Uterus (tissue), 3 donors: ENCODE measurements at regions not wholly inside any gene's neighbourhood (a gene's known extent, or its start where the extent isn't known, plus 50 kb on each side); places are given as distances from the start of the nearest gene placed in this dataset.

Experiments
- DNase-seq, 2 donors: peaks; one replicate each; pipeline ENCODE4 v3.0.0-alpha.2; 2019 to 2020
- H3K27ac ChIP-seq, 2 donors: fragments of 200-600 bp; sonication (generic); 1 replicate in 1 of 2; 2 replicates in 1 of 2; pipeline ENCODE4 v1.5.1; 2016 to 2018
- H3K27me3 ChIP-seq, 2 donors: fragments of 200-600 bp; sonication (generic); one replicate each; pipeline ENCODE4 v1.5.1; 2018 to 2019; ENCODE audit warnings: control low read depth in 1 of 2
- H3K36me3 ChIP-seq, 2 donors: fragments of 200-600 bp; sonication (generic); one replicate each; pipeline ENCODE4 v1.5.1; 2019; ENCODE audit warnings: control low read depth in 1 of 2
- H3K4me1 ChIP-seq, 2 donors: fragments of 200-600 bp; sonication (generic); one replicate each; pipeline ENCODE4 v1.5.1; 2018 to 2019; ENCODE audit warnings: control low read depth in 1 of 2
- H3K4me3 ChIP-seq, 2 donors: fragments of 200-600 bp; sonication (generic); 1 replicate in 1 of 2; 2 replicates in 1 of 2; pipeline ENCODE4 v1.5.1; 2018 to 2019; ENCODE audit warnings: mild to moderate bottlenecking in 1 of 2
- H3K9me3 ChIP-seq, 2 donors: fragments of 200-600 bp; sonication (generic); one replicate each; pipeline ENCODE4 v1.5.1; 2019; ENCODE audit warnings: control low read depth in 1 of 2
- POLR2A ChIP-seq, 2 donors: fragments of 450-650 bp; IDR thresholded peaks; one replicate each; pipeline ENCODE4 v1.6.1; 2016; ENCODE audit warnings: antibody characterized with exemption in 2 of 2, mild to moderate bottlenecking in 1 of 2, moderate library complexity in 1 of 2
- intact Hi-C: fragments of 100-400 bp; cut with DNase I; formaldehyde crosslinking; loops from one replicate; pipeline ENCODE4 v1.15.1; 2023; ENCODE audit warnings: low total_unique reads
- TF ChIP-seq, protein P1 (sequence below), 4 experiments: fragments of 200-600 bp in 2 of 4; fragments of 450-650 bp in 2 of 4; sonication (generic) in 2 of 4; IDR thresholded peaks; one replicate each; pipeline ENCODE4 v1.5.1; 2016 to 2019; ENCODE audit warnings: antibody characterized with exemption in 4 of 4, mild to moderate bottlenecking in 2 of 4, moderate library complexity in 1 of 4
- donor health status: DM: yes; HTN: yes; CAD: no.

DNA sequence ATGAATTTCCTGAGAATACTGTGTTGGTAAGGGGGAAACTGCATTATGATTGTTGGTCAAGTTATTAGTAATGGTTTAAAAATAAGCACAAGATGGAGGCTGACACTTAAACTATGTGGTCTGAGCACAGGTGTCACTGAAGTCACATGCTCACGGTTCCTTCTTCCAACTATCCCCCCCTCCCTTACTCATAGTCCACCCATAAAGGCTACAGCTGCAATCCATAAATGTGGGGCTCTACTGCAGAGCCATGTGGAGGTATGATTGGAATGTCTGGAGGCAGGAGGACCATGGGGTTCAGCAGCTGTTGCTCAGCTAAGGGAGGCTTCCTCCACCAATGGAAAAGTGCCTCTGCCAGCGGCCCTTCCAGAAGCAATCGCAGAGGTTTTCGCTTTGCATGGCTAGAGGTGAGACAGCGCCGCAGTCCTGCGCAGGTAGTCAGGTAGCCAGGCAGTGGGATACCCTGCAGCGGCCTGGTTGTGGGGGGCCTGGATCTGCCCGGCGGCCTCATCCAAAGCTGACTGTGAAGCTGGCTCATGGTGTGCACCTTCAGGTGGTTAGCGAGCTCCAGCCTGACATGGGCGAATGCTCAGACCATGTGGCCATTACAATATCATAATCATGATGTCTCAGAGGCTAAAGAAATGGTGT is 249.6 kb downstream of the DCDC2C start:
- TF ChIP-seq POLR2A (IDR thresholded peaks at IDR 0.05) = no peak
- TF ChIP-seq, protein P1, sequence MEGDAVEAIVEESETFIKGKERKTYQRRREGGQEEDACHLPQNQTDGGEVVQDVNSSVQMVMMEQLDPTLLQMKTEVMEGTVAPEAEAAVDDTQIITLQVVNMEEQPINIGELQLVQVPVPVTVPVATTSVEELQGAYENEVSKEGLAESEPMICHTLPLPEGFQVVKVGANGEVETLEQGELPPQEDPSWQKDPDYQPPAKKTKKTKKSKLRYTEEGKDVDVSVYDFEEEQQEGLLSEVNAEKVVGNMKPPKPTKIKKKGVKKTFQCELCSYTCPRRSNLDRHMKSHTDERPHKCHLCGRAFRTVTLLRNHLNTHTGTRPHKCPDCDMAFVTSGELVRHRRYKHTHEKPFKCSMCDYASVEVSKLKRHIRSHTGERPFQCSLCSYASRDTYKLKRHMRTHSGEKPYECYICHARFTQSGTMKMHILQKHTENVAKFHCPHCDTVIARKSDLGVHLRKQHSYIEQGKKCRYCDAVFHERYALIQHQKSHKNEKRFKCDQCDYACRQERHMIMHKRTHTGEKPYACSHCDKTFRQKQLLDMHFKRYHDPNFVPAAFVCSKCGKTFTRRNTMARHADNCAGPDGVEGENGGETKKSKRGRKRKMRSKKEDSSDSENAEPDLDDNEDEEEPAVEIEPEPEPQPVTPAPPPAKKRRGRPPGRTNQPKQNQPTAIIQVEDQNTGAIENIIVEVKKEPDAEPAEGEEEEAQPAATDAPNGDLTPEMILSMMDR (IDR thresholded peaks at IDR 0.05) = no peak
- no peaks in the 10 kb centered on the region for H3K9me3 ChIP-seq
- intact Hi-C loops = no loop called here
- H3K27me3 ChIP-seq = no peaks in the 10 kb centered on the region
- no peaks in the 10 kb centered on the region for H3K36me3 ChIP-seq
- no peak overlapping the region for H3K4me3 ChIP-seq
- H3K4me1 ChIP-seq = no peaks in the 10 kb centered on the region
- H3K27ac ChIP-seq = no peak overlapping the region
- no peak for DNase-seq

DNA sequence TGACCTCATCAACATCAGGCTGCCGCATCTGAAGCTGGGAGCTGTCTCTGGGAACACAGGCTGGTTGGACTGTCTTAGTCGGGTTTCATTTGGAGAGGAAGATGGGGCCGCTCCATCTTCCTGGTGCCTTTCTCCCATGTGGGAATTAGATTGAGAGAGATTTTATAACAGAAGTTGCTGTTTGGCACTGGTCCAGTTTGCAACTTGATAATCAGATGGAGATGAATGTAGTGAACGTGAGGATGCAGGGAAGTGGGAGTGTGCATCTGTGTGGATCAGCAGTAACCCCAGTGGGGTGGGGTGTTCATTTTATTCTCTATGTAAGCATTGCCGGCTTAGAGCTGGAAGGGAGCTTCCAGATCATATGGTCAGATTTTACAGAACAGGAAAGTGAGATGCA is 250.9 kb downstream of the DCDC2C start:
- no peak for DNase-seq
- Histone ChIP-seq H3K4me3 (no peak overlapping the region), H3K27ac (no peak overlapping the region), H3K4me1 (no peaks in the 10 kb centered on the region), H3K9me3 (no peaks in the 10 kb centered on the region), H3K27me3 (no peaks in the 10 kb centered on the region), H3K36me3 (no peaks in the 10 kb centered on the region)
- TF ChIP-seq POLR2A (IDR thresholded peaks at IDR 0.05) = no peak
- TF ChIP-seq, protein P1 (IDR thresholded peaks at IDR 0.05) = no peak
- intact Hi-C loops = no loop called here

DNA sequence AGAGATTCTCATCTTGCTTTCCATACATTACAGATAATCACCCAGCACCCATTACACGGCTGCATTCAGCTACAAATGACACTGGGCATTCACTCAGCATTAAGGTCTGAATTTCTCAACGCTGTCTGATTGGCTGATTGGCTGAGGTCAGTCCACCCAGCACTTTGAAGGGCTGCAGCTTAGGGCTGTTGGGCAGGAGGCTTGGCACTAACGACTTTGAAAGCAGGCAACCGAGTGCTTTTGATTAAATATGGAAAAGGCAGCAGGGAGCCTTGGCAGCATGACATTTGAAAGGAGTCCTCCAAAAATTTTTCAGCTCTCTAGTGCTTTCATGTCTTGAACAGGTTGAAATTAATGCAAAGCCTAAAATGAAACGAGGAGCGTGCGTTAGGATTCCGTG is 253.0 kb downstream of the DCDC2C start:
- DNase-seq = no peak
- no peaks in the 10 kb centered on the region for H3K9me3 ChIP-seq
- no peak overlapping the region for H3K27ac ChIP-seq
- no peaks in the 10 kb centered on the region for H3K4me1 ChIP-seq
- H3K27me3 ChIP-seq = no peaks in the 10 kb centered on the region
- TF ChIP-seq, protein P1 (IDR thresholded peaks at IDR 0.05) = no peak
- no peak for TF ChIP-seq POLR2A (IDR thresholded peaks at IDR 0.05)
- no peak overlapping the region for H3K4me3 ChIP-seq
- no peaks in the 10 kb centered on the region for H3K36me3 ChIP-seq
- intact Hi-C loops = no loop called here

DNA sequence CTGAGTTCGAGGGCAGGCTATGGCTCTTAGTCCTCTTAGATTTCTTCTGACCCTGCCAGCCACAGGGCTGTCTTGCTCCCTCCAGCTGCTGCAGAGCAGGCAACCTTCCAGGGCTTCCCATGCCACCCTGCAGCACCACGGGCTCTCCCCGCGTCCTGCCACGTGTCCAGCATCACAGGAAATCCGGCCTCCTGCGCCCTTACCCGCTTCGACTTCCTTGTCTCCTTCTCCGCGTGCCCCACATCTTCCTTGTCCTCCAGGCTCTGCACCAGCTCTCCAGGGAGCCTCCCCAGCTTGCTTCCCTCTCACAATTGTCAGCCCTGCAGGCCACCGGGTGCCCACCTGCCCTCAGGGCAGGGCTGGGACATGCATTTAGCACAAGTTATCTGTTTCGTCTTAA is 253.5 kb downstream of the DCDC2C start:
- Histone ChIP-seq H3K9me3 (no peaks in the 10 kb centered on the region), H3K36me3 (no peaks in the 10 kb centered on the region), H3K4me3 (no peak overlapping the region), H3K27me3 (no peaks in the 10 kb centered on the region), H3K4me1 (no peaks in the 10 kb centered on the region), H3K27ac (no peak overlapping the region)
- intact Hi-C loops = no loop called here
- no peak for DNase-seq
- TF ChIP-seq POLR2A (IDR thresholded peaks at IDR 0.05) = no peak
- TF ChIP-seq, protein P1 (IDR thresholded peaks at IDR 0.05) = no peak

DNA sequence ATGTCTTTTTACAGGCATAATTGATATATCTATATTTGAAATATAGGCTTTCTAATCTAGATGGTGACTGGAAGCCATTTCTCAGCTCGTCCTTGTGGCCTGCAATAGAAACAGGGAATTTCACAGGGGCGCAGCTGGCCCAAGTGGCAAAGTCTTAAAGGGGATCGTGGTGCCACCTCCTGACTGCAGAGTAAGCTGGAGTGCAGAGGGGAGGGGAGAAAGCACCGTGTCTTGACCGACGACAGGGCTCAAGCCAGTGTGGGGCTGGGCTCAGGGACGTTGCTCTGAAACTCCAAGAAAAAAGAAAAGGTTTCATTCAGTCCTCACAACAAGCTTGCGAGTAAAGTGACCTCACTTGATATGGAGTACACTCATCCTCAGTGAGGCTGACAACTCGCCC is 255.1 kb downstream of the DCDC2C start:
- Histone ChIP-seq H3K27me3 (no peaks in the 10 kb centered on the region), H3K4me3 (no peak overlapping the region)

More for the DNA sequence above, 255.1 kb downstream of the DCDC2C start:
- Histone ChIP-seq H3K9me3 (no peaks in the 10 kb centered on the region), H3K36me3 (no peaks in the 10 kb centered on the region), H3K27ac (no peak overlapping the region), H3K4me1 (no peaks in the 10 kb centered on the region)
- intact Hi-C loops = no loop called here
- no peak for DNase-seq
- TF ChIP-seq, protein P1 (IDR thresholded peaks at IDR 0.05) = no peak
- no peak for TF ChIP-seq POLR2A (IDR thresholded peaks at IDR 0.05)
